Nephron progenitor cell (in vitro differentiated cells): ENCODE measurements at regions not wholly inside any gene's neighbourhood (a gene's known extent, or its start where the extent isn't known, plus 50 kb on each side); places are given as distances from the start of the nearest gene placed in this dataset.

Source experiments
- DNase-seq: peaks from one replicate; pipeline ENCODE4 v3.0.0; 2021
- H3K27ac Mint-ChIP-seq: 2 replicates; pipeline ENCODE4 v1.8.0; 2021; ENCODE audit warnings: mild to moderate bottlenecking, moderate library complexity, mixed read lengths
- H3K27me3 Mint-ChIP-seq: 2 replicates; pipeline ENCODE4 v1.8.0; 2021; ENCODE audit warnings: mild to moderate bottlenecking, low read depth, mixed read lengths; ENCODE audit not compliant: poor library complexity
- H3K36me3 Mint-ChIP-seq: 2 replicates; pipeline ENCODE4 v1.8.0; 2021; ENCODE audit warnings: low read depth, mixed read lengths
- H3K4me1 Mint-ChIP-seq: 2 replicates; pipeline ENCODE4 v1.8.0; 2021; ENCODE audit warnings: mixed read lengths
- H3K4me3 Mint-ChIP-seq: 2 replicates; pipeline ENCODE4 v1.8.0; 2021; ENCODE audit warnings: mild to moderate bottlenecking, moderate library complexity, mixed read lengths
- H3K9me3 Mint-ChIP-seq: 2 replicates; pipeline ENCODE4 v1.8.0; 2021; ENCODE audit warnings: mild to moderate bottlenecking, moderate library complexity, mixed read lengths
- TF ChIP-seq, protein P1 (sequence below): fragments of 200-600 bp; sonication (generic); IDR thresholded peaks from 2 replicates; pipeline ENCODE4 v1.5.0; 2021; ENCODE audit warnings: antibody characterized with exemption

DNA sequence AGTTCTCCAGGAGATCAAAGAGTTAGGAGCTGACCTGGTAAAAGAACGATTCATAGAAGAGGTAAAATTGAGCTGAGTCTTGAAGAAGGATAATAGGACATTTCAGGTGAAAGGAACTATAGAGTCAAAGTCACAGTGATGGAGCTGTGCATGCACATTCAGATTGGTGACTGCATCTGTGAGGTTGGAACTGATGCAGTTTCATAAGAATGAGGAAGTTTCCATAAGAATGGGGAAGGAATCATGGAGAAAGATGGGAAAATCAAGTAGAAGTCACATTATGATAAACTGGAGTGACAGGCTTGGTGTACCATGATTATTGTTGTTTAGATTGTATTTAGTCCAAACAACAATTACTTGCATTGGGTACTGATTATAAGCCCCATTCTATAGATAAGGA is 232.2 kb downstream of the FAM76B start:
- H3K27ac Mint-ChIP-seq, result no peak overlapping the region
- H3K27me3 Mint-ChIP-seq, result peaks cover 3% of the 10 kb centered on the region
- TF ChIP-seq, protein P1, sequence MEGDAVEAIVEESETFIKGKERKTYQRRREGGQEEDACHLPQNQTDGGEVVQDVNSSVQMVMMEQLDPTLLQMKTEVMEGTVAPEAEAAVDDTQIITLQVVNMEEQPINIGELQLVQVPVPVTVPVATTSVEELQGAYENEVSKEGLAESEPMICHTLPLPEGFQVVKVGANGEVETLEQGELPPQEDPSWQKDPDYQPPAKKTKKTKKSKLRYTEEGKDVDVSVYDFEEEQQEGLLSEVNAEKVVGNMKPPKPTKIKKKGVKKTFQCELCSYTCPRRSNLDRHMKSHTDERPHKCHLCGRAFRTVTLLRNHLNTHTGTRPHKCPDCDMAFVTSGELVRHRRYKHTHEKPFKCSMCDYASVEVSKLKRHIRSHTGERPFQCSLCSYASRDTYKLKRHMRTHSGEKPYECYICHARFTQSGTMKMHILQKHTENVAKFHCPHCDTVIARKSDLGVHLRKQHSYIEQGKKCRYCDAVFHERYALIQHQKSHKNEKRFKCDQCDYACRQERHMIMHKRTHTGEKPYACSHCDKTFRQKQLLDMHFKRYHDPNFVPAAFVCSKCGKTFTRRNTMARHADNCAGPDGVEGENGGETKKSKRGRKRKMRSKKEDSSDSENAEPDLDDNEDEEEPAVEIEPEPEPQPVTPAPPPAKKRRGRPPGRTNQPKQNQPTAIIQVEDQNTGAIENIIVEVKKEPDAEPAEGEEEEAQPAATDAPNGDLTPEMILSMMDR, result no peak

DNA sequence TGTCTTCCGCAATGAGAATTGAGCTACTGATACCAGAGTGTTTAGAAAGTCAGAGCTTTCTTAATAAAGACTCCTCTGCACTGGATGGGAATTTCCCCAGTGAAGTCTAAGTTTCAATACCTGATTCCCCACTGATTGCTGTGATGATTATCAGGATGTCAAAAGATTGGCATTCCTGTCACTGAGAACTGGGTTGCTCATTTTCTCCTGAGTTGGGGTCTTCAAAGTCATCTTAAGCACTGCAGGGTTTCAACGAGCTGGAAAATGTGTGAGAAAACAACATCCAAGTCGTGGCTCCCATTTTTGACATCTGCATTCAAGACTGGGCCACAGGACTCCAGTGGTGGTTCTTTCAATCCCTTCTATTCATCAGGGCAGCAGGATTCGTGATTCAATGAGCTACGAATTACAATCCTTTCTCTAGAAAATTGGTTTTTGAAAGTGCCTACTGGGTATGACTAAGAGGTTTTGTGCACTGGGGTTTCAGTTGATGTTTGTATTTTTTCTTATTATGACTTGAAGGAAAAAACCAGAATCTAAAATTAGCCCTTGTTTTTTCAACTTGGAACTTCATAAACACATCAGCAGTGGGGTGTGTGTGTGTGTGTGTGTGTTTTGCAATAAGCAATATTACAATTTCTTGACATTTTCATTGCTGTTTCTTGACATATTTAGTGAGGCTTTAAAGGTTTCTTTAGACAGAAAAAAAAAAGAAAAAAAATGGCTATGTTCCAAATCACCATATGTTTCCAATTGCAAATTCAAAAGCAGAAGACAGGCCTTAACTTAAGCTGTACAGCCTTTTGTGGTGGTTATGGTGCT is 233.0 kb downstream of the FAM76B start:
- TF ChIP-seq, protein P1, result no peak
- Mint-ChIP-seq H3K4me1 (peaks cover 6% of the 10 kb centered on the region), H3K9me3 (peaks cover 3% of the 10 kb centered on the region), H3K36me3 (no peaks in the 10 kb centered on the region), H3K4me3 (no peak overlapping the region), H3K27ac (no peak overlapping the region), H3K27me3 (peaks cover 3% of the 10 kb centered on the region)
- DNase-seq, result no peak

More for the DNA sequence above, 232.2 kb downstream of the FAM76B start:
- peaks cover 10% of the 10 kb centered on the region for H3K4me1 Mint-ChIP-seq
- DNase-seq, result no peak
- no peaks in the 10 kb centered on the region for H3K36me3 Mint-ChIP-seq
- H3K9me3 Mint-ChIP-seq, result no peaks in the 10 kb centered on the region
- H3K4me3 Mint-ChIP-seq, result no peak overlapping the region

DNA sequence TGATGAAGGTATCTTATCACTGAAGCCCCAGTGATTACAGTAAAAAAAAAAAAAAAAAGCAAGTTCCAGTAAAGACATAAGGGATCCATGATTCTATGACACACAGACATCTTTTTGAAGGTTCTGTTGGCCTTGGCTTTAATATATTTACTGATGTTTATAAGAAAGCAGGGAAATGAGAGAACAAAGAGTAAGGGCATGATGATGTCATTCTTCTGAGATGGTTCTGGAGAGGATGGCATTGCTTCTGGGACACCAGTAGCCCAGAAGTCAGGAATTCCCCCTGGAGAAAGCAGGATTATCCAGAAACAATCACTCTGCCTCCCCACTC is 233.6 kb downstream of the FAM76B start:
- H3K4me1 Mint-ChIP-seq, result peaks cover 6% of the 10 kb centered on the region
- H3K27ac Mint-ChIP-seq, result no peak overlapping the region
- no peak overlapping the region for H3K4me3 Mint-ChIP-seq
- H3K36me3 Mint-ChIP-seq, result peaks cover 3% of the 10 kb centered on the region
- TF ChIP-seq, protein P1, result no peak
- H3K27me3 Mint-ChIP-seq, result peaks cover 3% of the 10 kb centered on the region
- no peak for DNase-seq
- peaks cover 7% of the 10 kb centered on the region for H3K9me3 Mint-ChIP-seq

DNA sequence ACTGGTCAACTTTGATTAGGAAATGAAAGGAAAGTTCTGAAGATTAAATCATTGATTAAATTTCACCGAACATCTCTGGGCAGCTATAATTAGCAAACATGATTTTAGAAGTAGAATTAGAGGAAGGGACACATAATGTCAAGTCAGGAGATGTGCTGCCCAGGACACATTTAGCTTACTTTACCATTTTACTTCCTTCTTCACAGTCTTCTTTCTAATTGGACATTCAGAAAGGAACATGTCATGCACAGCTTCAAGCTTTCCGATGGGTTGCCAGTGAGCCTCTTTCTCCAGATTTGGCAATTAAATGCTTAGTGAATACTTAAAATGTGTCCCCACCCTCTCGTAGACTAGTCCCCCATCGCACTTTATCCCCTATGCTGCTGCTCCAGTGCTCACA is 234.7 kb downstream of the FAM76B start:
- TF ChIP-seq, protein P1, result no peak
- H3K4me1 Mint-ChIP-seq, result peaks cover 6% of the 10 kb centered on the region
- peaks cover 11% of the 10 kb centered on the region for H3K9me3 Mint-ChIP-seq
- no peak for DNase-seq
- peaks cover 3% of the 10 kb centered on the region for H3K27me3 Mint-ChIP-seq
- H3K4me3 Mint-ChIP-seq, result no peak overlapping the region
- H3K36me3 Mint-ChIP-seq, result peaks cover 7% of the 10 kb centered on the region
- no peak overlapping the region for H3K27ac Mint-ChIP-seq

DNA sequence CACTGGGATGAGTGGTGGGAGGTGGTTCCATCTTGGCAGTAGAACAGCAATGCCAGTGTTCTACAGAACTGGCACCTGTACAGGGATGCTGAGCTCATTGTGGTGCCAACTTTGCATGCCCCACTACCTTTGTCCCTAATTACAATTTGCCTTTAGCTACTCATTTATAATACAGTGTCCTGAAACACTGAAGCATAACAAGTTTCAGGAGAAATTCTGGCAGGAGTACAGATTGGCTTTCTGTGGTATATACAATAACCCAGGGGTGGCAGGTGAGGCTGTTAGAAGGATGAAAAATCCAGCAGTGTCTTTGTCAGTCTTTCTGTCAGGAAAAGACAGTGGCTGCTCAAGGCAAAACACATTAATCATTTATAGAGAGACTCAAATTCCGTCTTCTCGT is 240.3 kb downstream of the FAM76B start:
- no peaks in the 10 kb centered on the region for H3K27me3 Mint-ChIP-seq
- H3K4me3 Mint-ChIP-seq, result no peak overlapping the region
- H3K9me3 Mint-ChIP-seq, result peaks cover 11% of the 10 kb centered on the region
- DNase-seq, result no peak
- no peak overlapping the region for H3K27ac Mint-ChIP-seq
- H3K4me1 Mint-ChIP-seq, result peaks cover 11% of the 10 kb centered on the region
- H3K36me3 Mint-ChIP-seq, result peaks cover 7% of the 10 kb centered on the region
- TF ChIP-seq, protein P1, result no peak

DNA sequence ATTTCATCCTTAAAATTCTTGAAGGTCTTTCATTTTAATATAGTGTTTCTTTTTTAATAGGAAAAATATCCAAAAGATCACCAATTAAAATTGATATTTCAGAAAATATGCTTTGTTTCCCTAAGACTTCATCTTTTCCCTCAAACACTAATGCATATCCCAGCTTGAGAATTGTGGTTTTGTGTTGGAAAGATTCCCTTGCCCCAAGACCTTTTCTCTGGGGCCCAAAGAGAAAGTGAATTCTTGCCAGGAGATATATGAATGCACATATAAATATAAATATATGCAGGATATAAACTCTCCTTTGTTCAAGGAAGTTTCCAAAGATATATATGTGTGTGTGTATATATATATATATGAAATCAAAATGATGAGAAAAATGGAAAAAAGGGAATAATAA is 241.2 kb downstream of the FAM76B start:
- peaks cover 7% of the 10 kb centered on the region for H3K36me3 Mint-ChIP-seq
- H3K27ac Mint-ChIP-seq, result no peak overlapping the region
- H3K4me1 Mint-ChIP-seq, result peaks cover 11% of the 10 kb centered on the region

More for the DNA sequence above, 241.2 kb downstream of the FAM76B start:
- TF ChIP-seq, protein P1, result no peak
- Mint-ChIP-seq H3K27me3 (no peaks in the 10 kb centered on the region), H3K4me3 (no peak overlapping the region), H3K9me3 (peaks cover 11% of the 10 kb centered on the region)
- DNase-seq, result no peak
